NCI-H146 treated with DMSO at 0.1 percent for 48 hours (cell line): ENCODE measurements at regions not wholly inside any gene's neighbourhood (a gene's known extent, or its start where the extent isn't known, plus 50 kb on each side); places are given as distances from the start of the nearest gene placed in this dataset.
"Not testable (repeated sequence)": the region's sequence is repeated elsewhere in the genome, so short reads cannot be mapped to it uniquely, and the experiment has no call there.

ENCODE experiments used
- DNase-seq: peaks from one replicate; lab custom pipeline; 2025; ENCODE audit not compliant: unreplicated experiment; lab: John Stamatoyannopoulos, UW

DNA sequence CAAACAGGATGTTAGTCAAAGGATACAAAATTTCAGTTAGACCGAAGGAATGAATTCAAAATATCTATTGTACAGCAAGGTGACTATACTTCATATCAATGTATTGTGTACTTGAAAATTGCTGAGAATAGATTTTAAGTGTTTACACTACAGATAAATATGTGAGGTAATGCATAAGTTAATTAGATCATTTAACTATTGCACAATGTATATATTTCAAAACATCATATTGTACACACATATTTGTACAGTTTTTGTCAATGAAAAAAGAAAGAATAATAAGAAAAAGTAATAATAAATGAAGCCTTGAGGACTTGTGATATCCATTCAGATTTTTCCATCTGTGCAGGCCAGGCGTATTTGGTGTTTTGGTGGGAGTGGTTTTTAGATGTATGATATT, 367.4 kb upstream of the SNX7 start:
- DNase-seq = no peak

DNA sequence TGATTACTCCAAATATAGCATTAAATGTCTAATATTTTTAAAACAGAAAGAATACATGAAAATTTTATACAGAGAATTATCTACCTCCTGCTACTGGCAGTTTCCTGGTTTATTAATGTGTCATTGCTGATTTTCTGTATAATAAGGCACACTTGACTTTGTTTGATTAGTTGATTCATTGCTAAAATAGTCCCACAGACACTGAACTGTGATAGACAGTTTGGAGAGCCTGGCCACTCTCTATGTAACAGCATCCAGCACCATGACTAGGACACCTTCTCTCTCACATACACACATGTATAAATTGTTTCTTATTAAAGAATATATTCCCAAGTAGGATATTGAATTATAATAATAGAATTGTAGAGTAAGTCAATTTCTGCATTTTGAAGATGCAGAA, 368.5 kb upstream of the SNX7 start:
- no peak for DNase-seq

DNA sequence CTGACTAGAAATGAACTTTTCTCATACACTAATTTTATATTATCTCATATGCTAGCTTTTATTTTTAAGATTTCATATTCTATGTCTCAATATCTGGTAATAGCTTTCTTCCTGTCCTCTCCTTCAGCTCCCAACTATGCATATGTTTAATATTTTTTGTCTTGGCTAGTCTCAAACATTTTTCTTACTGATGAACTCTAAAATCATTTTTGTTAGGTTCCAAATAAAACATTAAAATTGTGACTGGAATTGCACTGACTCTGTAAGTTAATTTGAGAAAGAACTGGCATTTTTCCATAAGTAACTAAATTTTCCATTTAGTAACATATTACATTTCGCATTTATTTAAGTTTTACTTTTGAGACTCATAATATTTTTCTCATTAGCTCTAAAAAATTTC, 368.5 kb upstream of the DPYD start:
- DNase-seq = no peak

DNA sequence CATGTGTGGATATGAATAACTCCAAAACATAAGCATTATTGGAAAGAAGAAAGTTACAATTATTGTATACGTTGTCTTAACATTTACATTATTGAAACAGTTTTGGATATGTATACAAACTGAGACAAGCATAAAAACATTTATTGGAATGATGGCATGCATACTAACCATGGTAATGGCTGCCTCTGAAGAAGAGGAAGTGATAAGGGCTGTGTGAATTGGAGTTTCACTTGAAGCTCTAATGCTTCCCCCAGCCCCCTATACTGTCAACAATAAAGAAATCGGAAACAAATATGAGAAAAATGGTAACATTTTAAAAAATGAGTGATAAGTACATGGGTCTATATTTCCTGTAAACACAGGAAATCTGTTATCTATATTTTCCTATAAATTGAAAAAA, 367.7 kb upstream of the DPYD start:
- no peak for DNase-seq

GRCh38 chr1:98287626-98288025, 366.8 kb upstream of the DPYD start:
- no peak for DNase-seq

DNA sequence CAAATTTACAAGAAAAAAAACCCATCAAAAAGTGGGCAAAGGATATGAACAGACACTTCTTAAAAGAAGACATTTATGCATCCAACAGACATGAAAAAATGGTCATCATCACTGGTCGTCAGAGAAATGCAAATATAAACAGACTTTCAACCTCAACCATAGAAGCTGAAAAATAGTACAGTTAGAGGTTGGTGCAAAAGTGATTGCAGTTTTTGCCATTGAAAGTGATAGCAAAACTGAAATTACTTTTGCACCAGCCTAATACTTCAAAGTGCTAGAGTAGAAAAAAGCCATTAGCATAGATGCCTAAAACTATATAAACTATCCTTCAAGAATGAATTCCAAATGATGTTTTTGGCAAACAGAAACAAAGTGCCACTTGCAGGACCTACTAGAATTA, 365.8 kb upstream of the DPYD start:
- no peak for DNase-seq

DNA sequence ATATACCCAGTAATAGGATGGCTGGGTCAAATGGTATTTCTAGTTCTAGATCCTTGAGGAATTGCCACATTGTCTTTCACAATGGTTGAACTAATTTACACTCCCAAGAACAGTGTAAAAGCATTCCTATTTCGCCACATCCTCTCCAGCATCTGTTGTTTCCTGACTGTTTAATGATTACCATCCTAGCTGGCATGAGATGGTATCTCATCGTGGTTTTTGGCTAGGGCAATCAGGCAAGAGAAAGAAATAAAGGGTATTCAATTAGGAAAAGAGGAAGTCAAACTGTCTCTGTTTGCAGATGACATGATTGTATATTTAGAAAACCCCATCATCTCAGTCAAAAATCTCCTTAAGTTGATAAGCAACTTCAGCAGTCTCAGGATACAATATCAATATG, 364.5 kb upstream of the DPYD start:
- not testable (repeated sequence) for DNase-seq

GRCh38 chr1:98280049-98280448, 359.2 kb upstream of the DPYD start:
- DNase-seq = no peak

- no peak for DNase-seq
These were observed 357.2 kb upstream of the DPYD start for GRCh38 chr1:98278055-98278454.

- DNase-seq = no peak
These were observed 356.3 kb upstream of the DPYD start for GRCh38 chr1:98277118-98277517.

DNA sequence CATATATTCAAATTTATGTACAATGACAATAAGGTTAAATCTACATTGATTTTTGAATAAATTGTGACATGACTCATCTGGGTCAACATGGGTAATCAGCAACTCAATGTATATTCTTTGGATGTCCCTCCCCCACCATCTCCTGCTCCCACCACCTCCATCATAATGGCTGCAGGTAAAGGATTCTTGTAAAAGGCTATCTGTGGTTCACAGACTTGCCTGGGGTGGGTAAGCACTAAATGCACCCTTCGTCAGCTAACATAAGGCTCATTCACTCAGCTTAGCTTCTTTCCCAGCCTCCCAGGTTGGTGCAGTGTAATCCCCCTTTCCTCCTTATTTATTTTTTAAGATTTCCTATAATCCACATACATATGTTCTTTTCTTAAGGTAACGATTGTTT, 355.7 kb upstream of the DPYD start:
- DNase-seq = no peak

DNA sequence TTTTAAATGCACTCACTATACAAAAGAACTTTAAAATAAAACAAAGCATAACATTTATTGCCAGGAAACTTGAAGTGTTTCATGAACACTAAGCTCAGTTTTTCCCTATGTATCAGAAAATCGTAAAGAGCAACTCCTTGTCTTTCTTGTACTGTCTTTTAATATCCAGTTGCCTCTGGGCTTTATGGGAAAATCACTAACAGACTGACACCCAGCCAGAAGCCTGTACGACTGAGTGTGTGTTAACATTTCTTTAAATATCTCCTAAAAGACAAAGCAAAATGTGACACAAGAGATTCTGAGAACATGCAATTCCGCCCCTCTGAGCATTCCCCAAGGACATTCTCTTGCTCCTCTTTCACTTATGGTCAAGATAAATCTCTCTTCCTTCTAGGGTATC, 347.5 kb upstream of the DPYD start:
- DNase-seq = no peak

- DNase-seq = no peak
These were observed 346.6 kb upstream of the DPYD start for GRCh38 chr1:98267423-98267822.

DNA sequence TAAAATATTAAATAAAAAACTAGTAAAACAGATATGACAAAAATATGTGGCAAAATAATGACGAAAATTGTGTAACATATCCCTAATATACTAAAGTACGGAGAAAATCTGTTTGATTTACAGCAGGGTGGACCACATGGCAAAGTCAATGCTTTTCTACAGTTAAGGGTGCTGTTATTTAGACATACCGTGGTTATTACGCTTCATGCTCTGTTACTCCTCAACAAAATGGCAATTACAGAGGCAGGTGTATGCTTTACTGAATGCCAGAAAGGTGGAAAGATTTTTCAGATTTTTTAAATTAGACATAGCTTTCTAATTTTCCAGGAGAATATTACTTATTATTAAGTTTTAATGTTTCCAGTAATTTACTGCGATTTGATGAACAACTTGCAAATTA, 343.9 kb upstream of the DPYD start:
- no peak for DNase-seq

DNA sequence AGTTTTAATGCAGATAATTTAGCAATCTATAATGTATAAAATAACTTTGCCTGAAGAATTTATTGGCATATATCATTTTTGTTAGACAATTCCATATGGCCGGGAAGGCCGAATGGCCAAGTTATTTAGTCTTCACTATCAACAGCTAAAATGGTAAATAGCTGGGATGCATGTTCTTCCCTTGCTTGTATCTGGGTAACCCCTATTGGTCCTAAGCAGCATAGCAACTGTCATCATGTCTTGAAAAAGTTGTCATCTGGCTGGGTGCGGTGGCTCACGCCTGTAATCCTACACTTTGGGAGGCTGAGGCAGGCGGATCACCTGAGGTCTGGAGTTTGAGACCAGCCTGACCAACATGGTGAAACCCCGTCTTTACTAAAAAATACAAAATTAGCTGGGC, 340.0 kb upstream of the DPYD start:
- DNase-seq = no peak

GRCh38 chr1:98260412-98260811, 339.6 kb upstream of the DPYD start:
- DNase-seq = no peak

DNA sequence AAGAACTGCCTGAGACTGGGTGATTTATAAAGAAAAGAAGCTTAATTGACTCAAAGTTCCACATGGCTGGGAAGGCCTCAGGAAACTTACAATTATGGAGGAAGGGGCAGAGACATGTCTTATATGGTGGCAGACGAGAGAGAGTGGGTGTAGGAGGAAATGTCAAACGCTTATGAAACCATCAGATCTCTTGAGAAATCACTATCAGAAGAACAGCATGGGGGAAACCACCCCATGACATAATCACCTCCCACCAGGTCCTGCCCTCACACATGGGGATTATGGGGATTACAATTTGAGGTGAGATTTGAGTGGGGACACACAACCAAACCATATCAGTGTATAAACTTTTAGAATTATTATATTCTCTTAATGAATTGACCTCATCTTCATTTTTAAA, 335.9 kb upstream of the DPYD start:
- DNase-seq = no peak

DNA sequence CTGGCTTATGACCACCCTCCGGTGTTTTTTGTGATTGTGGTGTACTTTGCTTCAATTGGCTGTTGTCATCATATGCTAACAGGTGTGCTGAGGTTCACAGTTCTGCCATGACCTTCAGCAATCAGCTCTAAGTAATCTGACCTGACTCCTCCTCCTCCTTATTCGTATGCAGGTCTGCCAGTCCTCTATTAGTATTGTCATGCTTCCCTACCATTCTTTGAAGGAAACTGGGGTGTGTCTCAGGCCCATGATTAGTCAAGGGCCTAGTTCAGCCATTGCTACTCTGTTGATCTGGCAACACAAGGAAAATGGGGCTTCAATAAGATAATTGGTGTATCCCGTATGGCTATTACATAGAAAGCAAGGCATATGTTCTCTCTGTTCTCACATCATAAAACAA, 332.3 kb upstream of the DPYD start:
- no peak for DNase-seq

DNA sequence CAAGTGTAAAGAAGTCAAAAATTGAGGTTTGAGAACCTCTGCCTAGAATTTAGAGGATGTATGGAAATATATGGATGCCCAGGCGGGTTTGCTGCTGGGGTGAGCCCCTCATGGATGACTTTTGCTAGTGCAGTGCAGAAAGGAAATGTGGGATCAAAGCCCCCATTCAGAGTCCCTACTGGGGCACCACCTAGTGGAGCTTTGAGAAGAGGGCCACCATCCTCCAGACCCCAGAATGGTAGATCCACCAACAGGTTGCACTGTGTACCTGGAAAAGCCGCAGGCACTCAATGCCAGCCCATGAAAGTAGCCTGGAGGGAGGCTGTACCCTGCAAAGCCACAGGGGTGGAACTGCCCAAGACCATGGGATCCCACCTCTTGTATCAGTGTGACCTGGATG, 330.7 kb upstream of the DPYD start:
- DNase-seq = no peak

GRCh38 chr1:98232678-98233077, 311.8 kb upstream of the DPYD start:
- DNase-seq = no peak

GRCh38 chr1:98222706-98223105, 301.9 kb upstream of the DPYD start:
- DNase-seq = no peak

DNA sequence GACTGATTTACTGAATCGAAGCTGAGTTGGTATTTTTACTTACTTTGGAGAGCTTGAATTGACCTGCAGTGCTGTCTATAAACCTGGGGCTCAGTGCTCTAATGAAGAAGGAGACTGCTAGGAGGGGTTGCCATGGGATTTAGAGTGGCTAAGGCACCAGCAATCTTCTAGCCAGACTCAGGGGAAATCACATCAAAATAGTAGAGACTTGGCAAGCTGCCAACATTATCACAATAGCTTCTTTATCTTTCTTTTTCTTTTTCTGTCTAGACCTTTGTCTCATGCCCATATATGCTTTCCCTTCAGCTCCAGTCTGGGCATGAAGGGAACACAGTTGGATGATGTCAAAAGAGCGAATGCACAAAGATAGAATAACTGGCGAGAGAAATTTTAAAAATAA, 301.1 kb upstream of the DPYD start:
- no peak for DNase-seq

- no peak for DNase-seq
These were observed 296.8 kb upstream of the DPYD start for GRCh38 chr1:98217601-98218000.

GRCh38 chr1:98216304-98216703, 295.5 kb upstream of the DPYD start:
- DNase-seq = no peak
